GM21447 (cell line): ENCODE measurements at regions not wholly inside any gene's neighbourhood (a gene's known extent, or its start where the extent isn't known, plus 50 kb on each side); places are given as distances from the start of the nearest gene placed in this dataset.
"Not testable (repeated sequence)": the region's sequence is repeated elsewhere in the genome, so short reads cannot be mapped to it uniquely, and the experiment has no call there.

Experiments used
- ATAC-seq: cut with Tn5 transposase; IDR thresholded peaks from one replicate; pipeline ENCODE4 v1.9.1; 2021; ENCODE audit not compliant: unreplicated experiment

GRCh38 chr4:128653527-128654444 is 155.7 kb upstream of the JADE1 start:
- no peak for ATAC-seq

DNA sequence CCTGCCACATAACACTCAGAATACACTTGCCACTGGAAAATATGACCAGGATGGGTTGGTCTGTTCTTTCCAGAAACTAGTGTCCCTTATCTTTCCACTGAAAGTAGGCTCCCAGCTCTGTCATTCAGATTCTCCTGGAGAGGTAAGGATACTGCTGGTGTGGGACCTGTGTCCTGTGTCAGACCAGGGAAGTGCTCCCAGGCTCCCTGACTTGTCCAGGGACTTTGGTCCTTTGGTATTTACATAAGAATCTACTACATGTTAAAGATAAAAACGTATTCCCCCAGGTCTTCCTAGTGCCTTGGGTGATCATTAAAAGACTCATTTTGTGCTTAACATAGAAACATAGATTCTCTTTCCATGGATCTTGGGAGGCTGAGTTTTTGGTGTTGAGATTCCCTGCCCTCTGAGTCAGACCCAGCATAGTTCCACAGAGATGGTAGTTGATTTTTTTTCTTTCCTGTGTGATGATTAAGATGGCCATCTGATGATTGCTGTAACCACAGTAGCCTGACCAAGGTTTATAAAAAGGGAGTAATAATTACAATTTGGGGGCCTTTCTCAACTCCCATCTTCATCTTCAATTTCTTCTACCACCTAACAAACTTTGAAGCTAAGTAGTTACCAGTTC is 159.8 kb upstream of the JADE1 start:
- ATAC-seq, result no peak

DNA sequence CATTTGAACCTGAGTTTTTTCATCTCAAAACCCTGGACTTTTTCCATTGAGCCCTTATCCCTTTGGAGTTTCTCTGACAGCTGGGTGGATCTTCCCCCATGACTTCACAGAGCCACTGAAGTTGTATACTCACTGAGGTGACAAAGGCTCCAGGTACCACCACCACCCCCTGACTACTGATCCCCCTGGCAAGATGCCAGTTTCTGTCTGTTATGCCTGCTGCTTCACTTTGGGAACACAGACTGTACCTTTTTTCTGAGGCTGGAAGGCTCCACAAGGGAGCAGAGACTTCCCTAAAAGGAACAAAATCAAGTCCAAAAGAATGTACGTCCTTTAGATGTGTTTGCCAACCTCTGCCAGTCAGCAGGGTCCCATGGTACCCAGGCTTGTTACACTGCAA is 160.3 kb upstream of the JADE1 start:
- no peak for ATAC-seq

DNA sequence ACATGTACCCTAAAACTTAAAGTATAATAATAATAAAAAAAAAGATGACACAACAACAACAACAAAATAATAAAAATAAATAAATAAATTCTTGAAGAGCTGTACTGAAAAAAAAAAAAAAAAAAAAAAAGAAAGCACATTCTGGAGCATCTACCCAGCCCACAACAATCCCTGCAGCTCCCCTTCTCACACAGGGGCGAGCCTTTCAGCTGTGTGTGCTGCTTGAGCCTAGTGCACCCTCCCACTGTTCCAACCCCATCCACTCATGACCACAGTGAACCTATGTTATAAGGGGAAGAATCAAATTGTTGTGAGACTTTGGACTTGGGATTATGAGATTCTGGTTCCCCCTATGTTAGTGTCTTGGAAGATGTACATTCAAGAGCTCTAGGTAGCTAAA is 161.5 kb upstream of the JADE1 start:
- ATAC-seq, result no peak

GRCh38 chr4:128646893-128647292 is 162.6 kb upstream of the JADE1 start:
- ATAC-seq, result not testable (repeated sequence)

- ATAC-seq, result not testable (repeated sequence)
Measured at GRCh38 chr4:128644693-128645654, 164.5 kb upstream of the JADE1 start.

DNA sequence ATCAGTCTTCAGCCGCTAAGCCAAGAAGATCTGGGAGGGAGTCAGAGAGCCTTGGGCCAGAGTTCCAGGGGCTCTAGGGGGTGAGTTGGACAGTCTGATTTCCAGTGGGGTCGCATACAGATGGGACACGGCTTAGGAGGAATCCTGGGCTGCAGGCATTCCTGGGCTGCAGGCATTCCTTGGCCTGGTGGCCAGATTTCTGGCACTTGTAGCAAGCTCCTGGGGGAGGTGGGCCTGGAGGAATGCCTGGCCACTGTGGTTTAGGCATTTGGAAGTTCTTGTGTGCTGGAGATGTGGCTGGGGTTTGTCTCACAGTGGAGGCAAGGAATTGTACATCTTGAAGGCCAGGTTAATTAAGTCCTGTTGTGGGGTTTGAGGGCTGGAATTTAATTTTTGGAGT is 165.4 kb upstream of the JADE1 start:
- ATAC-seq, result not testable (repeated sequence)

GRCh38 chr4:128641566-128641965 is 167.9 kb upstream of the JADE1 start:
- ATAC-seq, result not testable (repeated sequence)

- no peak for ATAC-seq
Measured at GRCh38 chr4:128639541-128640270, 169.8 kb upstream of the JADE1 start.

- ATAC-seq, result no peak
Measured at GRCh38 chr4:128636906-128637305, 172.6 kb upstream of the JADE1 start.

GRCh38 chr4:128635955-128636560 is 173.4 kb upstream of the JADE1 start:
- no peak for ATAC-seq

DNA sequence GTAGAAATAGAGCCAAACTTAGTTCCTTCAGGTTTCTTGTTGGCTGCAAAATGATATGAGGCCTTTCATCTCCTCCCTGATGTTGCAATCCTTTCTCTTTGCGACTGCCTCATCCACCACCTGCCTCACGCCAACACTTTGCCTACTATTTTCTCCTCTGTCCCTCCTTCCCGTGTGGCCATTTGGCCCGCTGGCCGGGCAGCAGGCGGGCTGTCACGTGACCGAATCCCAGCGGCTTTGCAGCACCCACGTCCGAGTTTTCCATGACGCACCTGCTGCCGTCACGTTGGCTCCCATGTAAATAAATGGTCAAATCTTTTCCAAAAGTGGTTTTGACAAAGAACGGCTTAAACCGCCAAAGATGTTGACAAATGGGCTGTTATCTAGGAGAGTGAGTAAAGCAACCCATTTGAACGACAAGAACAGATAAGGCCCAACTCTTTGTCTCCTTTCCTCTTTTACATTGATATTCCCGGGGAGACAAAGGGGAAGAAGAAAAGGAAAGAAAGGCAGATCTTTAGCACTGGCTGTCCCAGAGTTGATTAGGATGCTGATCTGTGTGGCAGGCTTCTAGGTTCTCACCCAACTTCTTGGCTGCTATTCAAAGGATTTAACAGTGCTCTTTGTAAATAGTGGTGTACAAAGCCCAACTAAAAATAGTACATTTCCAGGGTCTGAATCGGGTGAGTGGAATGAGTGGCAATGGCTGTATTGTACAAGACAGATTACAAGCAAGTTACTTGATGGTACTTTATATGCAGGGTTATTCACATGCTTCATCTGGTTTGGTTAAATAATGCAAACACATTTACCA is 174.2 kb upstream of the JADE1 start:
- no peak for ATAC-seq

DNA sequence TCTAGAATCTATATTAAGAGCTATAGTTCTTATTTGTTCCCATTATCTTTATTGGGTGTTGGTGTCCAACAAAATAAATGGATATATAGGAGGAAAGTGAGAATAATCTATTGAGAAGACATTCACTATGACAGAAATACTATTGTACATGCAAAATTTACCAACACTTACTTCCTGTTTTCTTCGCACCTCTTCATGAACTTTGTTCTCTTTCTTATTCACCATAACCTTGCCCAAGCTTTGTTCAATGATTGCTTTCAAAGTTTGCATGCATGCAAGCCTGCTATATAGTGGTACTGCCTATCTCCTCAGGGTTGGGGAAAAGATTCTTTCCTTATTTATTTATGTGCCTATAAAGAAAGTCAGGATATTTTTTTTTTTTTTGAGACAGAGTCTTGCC is 176.4 kb upstream of the JADE1 start:
- ATAC-seq, result no peak

DNA sequence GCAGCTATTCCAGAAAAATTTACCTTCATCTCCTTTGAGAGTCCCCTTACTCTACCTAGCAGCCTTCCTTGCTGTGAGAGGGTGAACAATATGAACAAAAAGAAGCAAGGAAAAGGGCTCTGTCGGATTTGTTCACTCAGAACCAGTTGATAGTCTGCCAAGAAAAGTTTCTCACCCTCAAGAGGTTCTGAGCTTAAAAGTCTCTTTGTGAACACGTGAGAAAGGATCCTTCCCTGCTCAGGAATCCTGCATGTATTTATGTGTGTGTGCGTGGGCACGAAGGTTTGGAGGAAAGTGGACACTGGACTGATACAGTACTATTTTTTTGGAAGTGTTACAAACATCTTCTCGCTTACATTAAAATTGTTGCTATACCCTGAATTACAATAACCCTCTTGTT is 178.6 kb upstream of the JADE1 start:
- no peak for ATAC-seq

- ATAC-seq, result no peak
Measured at GRCh38 chr4:128623508-128624215, 185.8 kb upstream of the JADE1 start.

DNA sequence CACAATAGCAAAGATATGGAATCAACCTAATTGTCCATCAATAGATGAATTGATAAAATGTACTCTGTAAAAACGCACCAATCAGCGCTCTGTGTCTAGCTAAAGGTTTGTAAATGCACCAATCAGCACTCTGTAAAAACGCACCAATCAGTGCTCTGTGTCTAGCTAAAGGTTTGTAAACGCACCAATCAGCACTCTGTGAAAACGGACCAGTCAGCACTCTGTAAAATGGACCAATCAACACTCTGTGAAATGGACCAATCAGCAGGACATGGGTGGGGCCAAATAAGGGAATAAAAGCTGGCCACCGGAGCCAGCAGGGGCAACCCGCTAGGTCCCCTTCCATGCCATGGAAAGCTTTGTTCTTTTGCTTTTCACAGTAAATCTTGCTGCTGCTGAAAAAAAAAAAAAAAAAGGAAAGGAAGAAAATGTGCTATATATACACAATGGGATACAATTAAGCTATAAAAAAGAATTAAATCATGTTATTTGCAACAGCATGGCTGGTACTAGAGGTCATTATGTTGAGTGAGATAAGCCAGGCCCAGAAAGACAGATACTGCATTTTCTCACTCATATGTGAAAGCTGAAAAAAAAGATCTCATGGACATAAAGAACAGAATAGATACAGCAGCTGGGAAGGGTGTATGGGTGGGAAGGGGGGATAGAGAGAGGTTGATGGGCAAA is 189.1 kb upstream of the JADE1 start:
- ATAC-seq, result not testable (repeated sequence)

DNA sequence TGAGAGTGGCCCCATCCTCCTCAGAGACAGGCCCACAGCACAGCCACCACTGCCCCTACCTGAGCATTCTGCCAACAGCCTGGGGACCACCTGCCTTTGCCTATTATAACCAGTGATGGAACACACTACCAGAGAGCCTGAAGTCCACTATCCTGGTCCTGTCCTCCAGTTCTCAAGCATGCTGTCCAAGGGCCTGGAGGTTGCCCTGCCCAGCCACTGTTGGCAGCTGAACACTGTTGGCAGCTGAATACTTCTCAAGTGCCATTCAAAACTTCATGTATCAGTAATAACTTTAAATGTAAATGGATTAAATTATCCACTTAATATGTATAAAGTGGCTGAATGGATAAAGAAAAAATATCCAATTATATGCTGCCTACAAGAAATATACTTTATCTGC is 194.3 kb upstream of the JADE1 start:
- ATAC-seq, result no peak

DNA sequence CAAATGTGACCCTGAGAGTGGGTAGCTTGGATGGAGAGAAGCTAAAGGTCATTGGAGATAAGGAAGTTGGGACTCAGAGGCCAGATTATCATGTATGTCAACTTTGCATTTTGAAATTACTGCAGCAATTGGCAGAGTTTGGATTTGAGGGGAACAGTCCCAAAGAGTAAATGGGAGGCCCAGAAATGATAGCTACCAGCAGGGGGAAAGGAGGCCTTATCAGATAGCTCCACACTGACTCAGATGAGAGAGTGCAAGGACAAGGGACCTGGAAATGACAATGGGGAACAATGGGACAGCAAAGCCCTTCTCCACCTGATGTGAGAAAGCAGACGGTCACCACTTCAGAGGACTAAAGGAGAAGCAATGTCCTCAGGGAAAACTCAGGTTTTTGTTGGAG is 201.5 kb upstream of the JADE1 start:
- ATAC-seq, result no peak
